ENCODE measurements at regions not wholly inside any gene's neighbourhood (a gene's known extent, or its start where the extent isn't known, plus 50 kb on each side); places are given as distances from the start of the nearest gene placed in this dataset.

GRCh38 chr20:10790013-10790412 lies 116.2 kb upstream of the JAG1 start:
- no peak overlapping the region for H2BK5ac ChIP-seq (ENCODE audit: low read depth, low read length, poor library complexity, severe bottlenecking)
- no peak overlapping the region for H3K14ac ChIP-seq (replicated peaks; ENCODE audit: low read depth, low read length)
- H3K36me3 ChIP-seq (ENCODE audit: control insufficient read depth, insufficient read depth, low read length), result no peaks in the 10 kb centered on the region
- no peaks in the 10 kb centered on the region for H3K4me1 ChIP-seq (ENCODE audit: control insufficient read depth, insufficient read depth, low read length)
- no peaks in the 10 kb centered on the region for H3K9me3 ChIP-seq (ENCODE audit: control insufficient read depth, insufficient read depth, low read length)
- no peak overlapping the region for H2AFZ ChIP-seq (replicated peaks; ENCODE audit: low read length, poor library complexity)
- CTCF ChIA-PET, result no interaction called here
- no TSS peak for BruUV-seq (replicated peaks)
- no peak overlapping the region for H3K27ac ChIP-seq (ENCODE audit: insufficient read depth, low read length)
- H4K8ac ChIP-seq (ENCODE audit: low read depth in 2 of 2, low read length in 2 of 2), result no peak overlapping the region
- H2BK120ac ChIP-seq (ENCODE audit: low read depth, low read length), result no peak overlapping the region
- no peak overlapping the region for H3K9ac ChIP-seq (ENCODE audit: low read depth, low read length)
- no peak for TF ChIP-seq RCOR1 (IDR thresholded peaks at IDR 0.05; ENCODE audit: insufficient replicate concordance, low read length)
- TF ChIP-seq MAZ (IDR thresholded peaks at IDR 0.05; ENCODE audit: borderline replicate concordance, low read depth, low read length), result no peak
- TF ChIP-seq FOS (IDR thresholded peaks at IDR 0.05; ENCODE audit: low read depth, low read length), result no peak
- no peak for TF ChIP-seq ELK1 (IDR thresholded peaks at IDR 0.05; ENCODE audit: borderline replicate concordance, low read depth, low read length)
- peaks cover 3% of the 10 kb centered on the region; the same call in 1 of the 2 replicates for H3K27me3 ChIP-seq (ENCODE audit: control insufficient read depth, insufficient read depth, low read length)
- H3K56ac ChIP-seq (ENCODE audit: extremely low read depth, insufficient read depth, low read length), result no peak overlapping the region
- no peak overlapping the region for H3K18ac ChIP-seq (ENCODE audit: low read depth, low read length)
- no peak overlapping the region for H2BK20ac ChIP-seq (ENCODE audit: low read depth, low read length)
- no peak overlapping the region for H2AK5ac ChIP-seq (ENCODE audit: low read depth, low read length)
- intact Hi-C loops (cut with micrococcal nuclease), result no loop called here
- in situ Hi-C loops (cut with MboI; ENCODE audit: low sequenced_read_pairs), result no loop called here
- dilution Hi-C loops (cut with HindIII; ENCODE audit: low sequenced_read_pairs, unreplicated experiment), result no loop called here
- no peak overlapping the region for H4K91ac ChIP-seq (ENCODE audit: insufficient read depth, low read depth, low read length)
- H2AK9ac ChIP-seq (replicated peaks; ENCODE audit: low read depth, low read length, poor library complexity), result no peak overlapping the region
- H3K79me1 ChIP-seq (ENCODE audit: low read depth in 1 of 2, low read length in 2 of 2), result no peaks in the 10 kb centered on the region
- H2BK15ac ChIP-seq (ENCODE audit: low read depth, low read length), result no peak overlapping the region
- H3K9me1 ChIP-seq (ENCODE audit: insufficient read depth, low read length), result no peaks in the 10 kb centered on the region
- H3K23ac ChIP-seq (ENCODE audit: low read depth, low read length), result no peak overlapping the region
- WGBS, 2 experiments (ENCODE audit: extremely low coverage in 2 of 2, insufficient read length in 1 of 2), result 80% methylated on average over 6 of the region's 8 CpGs; no CpG with 5 or more reads in 1 of the 2 experiments
- POLR2A ChIA-PET (ENCODE audit: unreplicated experiment), result interaction anchor here (0.6 kb wide), 1 partner anchor 25 kb away, joined by 3 read pairs; no protein-coding TSS in a partner anchor
- DNase-seq, result no peak
- no peak overlapping the region for H3K4me3 ChIP-seq (ENCODE audit: insufficient read depth, low read depth, low read length)
- no peaks in the 10 kb centered on the region for H4K20me1 ChIP-seq (ENCODE audit: insufficient read depth, low read length)
- no peak overlapping the region for H3K4me2 ChIP-seq (ENCODE audit: low read depth, low read length)
- no peak overlapping the region for H4K5ac ChIP-seq (ENCODE audit: low read depth, low read length)
- ATAC-seq (ENCODE audit: low read depth), result no peak
- no peak overlapping the region for H3K4ac ChIP-seq (ENCODE audit: low read depth, low read length)
